ENCODE measurements at regions not wholly inside any gene's neighbourhood (a gene's known extent, or its start where the extent isn't known, plus 50 kb on each side); places are given as distances from the start of the nearest gene placed in this dataset.

GRCh38 chr4:138804711-138805110 is 210.9 kb upstream of the NOCT start:
- no peak overlapping the region for H3K27ac ChIP-seq
- H3K27me3 ChIP-seq (ENCODE audit: control insufficient read depth, insufficient read depth, low read length): no peaks in the 10 kb centered on the region
- no peaks in the 10 kb centered on the region for H3K79me2 ChIP-seq
- H3K4me2 ChIP-seq (ENCODE audit: low read length): peak overlapping the region; percentile 24
- no peaks in the 10 kb centered on the region for H3K9me3 ChIP-seq (ENCODE audit: control insufficient read depth, low read length)
- no peaks in the 10 kb centered on the region for H3K36me3 ChIP-seq (ENCODE audit: control insufficient read depth, insufficient read depth, low read length)
- TF ChIP-seq CTCF (IDR thresholded peaks at IDR 0.05): no peak
- H3K4me3 ChIP-seq (ENCODE audit: low read depth, low read length): no peak overlapping the region
- peak overlapping the region; percentile 35 for H2AFZ ChIP-seq
- no peaks in the 10 kb centered on the region for H3K4me1 ChIP-seq
- no peak overlapping the region for H3K9ac ChIP-seq

- no peaks in the 10 kb centered on the region for H3K9me3 ChIP-seq (ENCODE audit: control insufficient read depth, low read length)
- no peak overlapping the region for H3K4me2 ChIP-seq (ENCODE audit: low read length)
- no peaks in the 10 kb centered on the region for H3K4me1 ChIP-seq
- no peak overlapping the region for H3K27ac ChIP-seq
- H3K4me3 ChIP-seq (ENCODE audit: low read depth, low read length): no peak overlapping the region
- no peaks in the 10 kb centered on the region for H3K79me2 ChIP-seq
- TF ChIP-seq CTCF (IDR thresholded peaks at IDR 0.05): no peak
- no peak overlapping the region for H2AFZ ChIP-seq
- H3K36me3 ChIP-seq (ENCODE audit: control insufficient read depth, insufficient read depth, low read length): no peaks in the 10 kb centered on the region
- H3K27me3 ChIP-seq (ENCODE audit: control insufficient read depth, insufficient read depth, low read length): no peaks in the 10 kb centered on the region
- H3K9ac ChIP-seq: no peak overlapping the region
Observed at GRCh38 chr4:138803051-138803450, 212.5 kb upstream of the NOCT start.

- Histone ChIP-seq H3K79me2 (no peaks in the 10 kb centered on the region), H3K4me1 (no peaks in the 10 kb centered on the region), H2AFZ (no peak overlapping the region), H3K36me3 (ENCODE audit: control insufficient read depth, insufficient read depth, low read length) (no peaks in the 10 kb centered on the region), H3K9ac (no peak overlapping the region), H3K9me3 (ENCODE audit: control insufficient read depth, low read length) (no peaks in the 10 kb centered on the region), H3K27me3 (ENCODE audit: control insufficient read depth, insufficient read depth, low read length) (no peaks in the 10 kb centered on the region), H3K4me2 (ENCODE audit: low read length) (no peak overlapping the region), H3K27ac (no peak overlapping the region), H3K4me3 (ENCODE audit: low read depth, low read length) (no peak overlapping the region)
- TF ChIP-seq CTCF (IDR thresholded peaks at IDR 0.05): no peak
Observed at GRCh38 chr4:138802499-138802898, 213.1 kb upstream of the NOCT start.

- H3K27me3 ChIP-seq (ENCODE audit: control insufficient read depth, insufficient read depth, low read length): no peaks in the 10 kb centered on the region
- no peak overlapping the region for H2AFZ ChIP-seq
- no peak for TF ChIP-seq CTCF (IDR thresholded peaks at IDR 0.05)
- H3K27ac ChIP-seq: no peak overlapping the region
- no peaks in the 10 kb centered on the region for H3K36me3 ChIP-seq (ENCODE audit: control insufficient read depth, insufficient read depth, low read length)
- H3K79me2 ChIP-seq: no peaks in the 10 kb centered on the region
- H3K4me3 ChIP-seq (ENCODE audit: low read depth, low read length): no peak overlapping the region
- H3K4me2 ChIP-seq (ENCODE audit: low read length): no peak overlapping the region
- no peaks in the 10 kb centered on the region for H3K4me1 ChIP-seq
- H3K9ac ChIP-seq: no peak overlapping the region
- H3K9me3 ChIP-seq (ENCODE audit: control insufficient read depth, low read length): no peaks in the 10 kb centered on the region
Observed at GRCh38 chr4:138800421-138800820, 215.2 kb upstream of the NOCT start.

GRCh38 chr4:138798404-138798803 is 217.2 kb upstream of the NOCT start:
- TF ChIP-seq CTCF (IDR thresholded peaks at IDR 0.05): no peak
- no peaks in the 10 kb centered on the region for H3K9me3 ChIP-seq (ENCODE audit: control insufficient read depth, low read length)
- H3K4me3 ChIP-seq (ENCODE audit: low read depth, low read length): no peak overlapping the region
- H2AFZ ChIP-seq: no peak overlapping the region
- H3K36me3 ChIP-seq (ENCODE audit: control insufficient read depth, insufficient read depth, low read length): no peaks in the 10 kb centered on the region
- no peaks in the 10 kb centered on the region for H3K27me3 ChIP-seq (ENCODE audit: control insufficient read depth, insufficient read depth, low read length)
- no peaks in the 10 kb centered on the region for H3K79me2 ChIP-seq
- no peaks in the 10 kb centered on the region for H3K4me1 ChIP-seq
- no peak overlapping the region for H3K9ac ChIP-seq
- no peak overlapping the region for H3K27ac ChIP-seq
- no peak overlapping the region for H3K4me2 ChIP-seq (ENCODE audit: low read length)

Data from parathyroid adenoma (tissue), 2 donors.